ENCODE measurements at regions not wholly inside any gene's neighbourhood (a gene's known extent, or its start where the extent isn't known, plus 50 kb on each side); places are given as distances from the start of the nearest gene placed in this dataset.

- no peak for DNase-seq
Observed at GRCh38 chr18:64982414-64983055, 768.3 kb upstream of the CDH7 start.

- DNase-seq, result no peak
Observed at GRCh38 chr18:64981915-64982314, 768.9 kb upstream of the CDH7 start.

DNA sequence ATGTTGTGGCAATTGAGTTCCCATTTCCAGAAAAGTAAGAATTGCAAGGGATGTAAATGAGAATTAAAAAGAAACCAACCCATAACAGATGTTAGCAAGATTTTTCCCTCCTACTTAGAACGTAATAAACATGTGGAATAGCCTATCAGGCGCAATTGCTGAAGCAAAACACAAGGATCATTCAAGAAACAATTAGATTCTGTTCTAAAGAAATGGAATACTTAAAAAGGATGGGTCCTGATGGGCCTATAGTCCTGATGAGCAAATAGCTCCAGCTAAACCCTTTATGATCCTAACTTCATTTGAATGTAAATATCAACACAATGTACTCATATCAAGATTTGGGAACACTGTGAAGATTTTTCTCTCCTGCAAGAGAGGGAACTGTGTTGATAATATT lies 771.0 kb upstream of the CDH7 start:
- DNase-seq, result no peak

GRCh38 chr18:64974391-64975125 lies 776.3 kb upstream of the CDH7 start:
- DNase-seq, result no peak

DNA sequence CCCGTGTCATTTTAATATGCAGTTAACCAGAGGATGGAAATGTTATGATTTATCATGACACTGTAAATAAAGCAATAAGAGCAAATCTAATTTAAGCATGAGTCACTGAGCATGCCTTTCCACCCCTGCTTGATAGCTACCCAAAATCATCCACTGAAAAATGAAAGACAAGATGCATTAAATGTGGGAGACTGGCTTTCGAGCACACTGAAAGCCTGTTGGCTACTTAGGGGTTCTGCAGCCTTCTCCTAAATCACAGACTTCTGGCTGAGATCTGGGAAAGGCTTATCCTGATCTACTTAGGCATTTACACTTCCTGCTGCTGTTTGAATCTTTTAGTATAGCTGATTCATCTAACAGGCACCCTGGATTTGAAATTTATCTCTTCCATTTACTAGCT lies 778.3 kb upstream of the CDH7 start:
- DNase-seq, result no peak

GRCh38 chr18:64966667-64967066 lies 784.1 kb upstream of the CDH7 start:
- no peak for DNase-seq

GRCh38 chr18:64956465-64956864 lies 794.3 kb upstream of the CDH7 start:
- DNase-seq, result no peak

GRCh38 chr18:64949885-64950284 lies 800.9 kb upstream of the CDH7 start:
- no peak for DNase-seq

DNA sequence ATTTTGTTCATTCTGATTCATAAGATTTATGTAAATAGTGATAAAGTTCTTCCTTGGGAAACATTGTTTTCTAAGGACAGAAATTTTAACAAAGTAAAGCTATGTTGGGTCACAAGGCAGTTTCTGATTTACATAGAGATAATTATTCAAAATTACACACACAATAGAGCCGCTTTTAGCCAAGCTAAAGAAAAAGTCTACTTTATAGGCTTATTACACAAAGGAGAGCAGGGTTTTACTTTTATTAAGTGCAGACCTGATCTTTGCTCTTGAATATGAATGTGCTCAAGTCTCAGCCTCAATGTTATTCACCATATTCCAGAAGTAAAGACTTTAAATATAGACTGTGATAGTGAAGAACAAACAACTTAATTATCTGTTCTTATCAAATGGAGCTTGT lies 787.8 kb upstream of the LINC00305 start:
- DNase-seq, result no peak

DNA sequence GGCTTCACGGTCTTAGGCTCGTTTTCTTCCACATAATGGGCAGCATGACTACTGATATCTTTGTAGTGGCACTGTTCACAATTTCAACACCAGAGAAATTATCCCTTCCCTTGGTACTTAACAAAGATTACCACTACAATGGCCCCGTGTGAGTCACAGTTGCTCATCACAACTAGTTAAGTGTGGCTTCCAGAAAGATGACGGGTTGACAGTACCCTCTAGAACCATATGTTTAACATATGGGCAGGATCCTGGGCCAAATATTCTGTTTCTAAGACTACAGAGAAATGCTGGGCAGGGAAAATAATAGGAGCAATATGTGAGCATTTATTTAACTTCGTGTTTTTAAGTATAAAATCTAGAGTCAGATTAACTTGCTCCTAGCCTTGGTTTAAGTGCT lies 780.1 kb upstream of the LINC00305 start:
- no peak for DNase-seq

DNA sequence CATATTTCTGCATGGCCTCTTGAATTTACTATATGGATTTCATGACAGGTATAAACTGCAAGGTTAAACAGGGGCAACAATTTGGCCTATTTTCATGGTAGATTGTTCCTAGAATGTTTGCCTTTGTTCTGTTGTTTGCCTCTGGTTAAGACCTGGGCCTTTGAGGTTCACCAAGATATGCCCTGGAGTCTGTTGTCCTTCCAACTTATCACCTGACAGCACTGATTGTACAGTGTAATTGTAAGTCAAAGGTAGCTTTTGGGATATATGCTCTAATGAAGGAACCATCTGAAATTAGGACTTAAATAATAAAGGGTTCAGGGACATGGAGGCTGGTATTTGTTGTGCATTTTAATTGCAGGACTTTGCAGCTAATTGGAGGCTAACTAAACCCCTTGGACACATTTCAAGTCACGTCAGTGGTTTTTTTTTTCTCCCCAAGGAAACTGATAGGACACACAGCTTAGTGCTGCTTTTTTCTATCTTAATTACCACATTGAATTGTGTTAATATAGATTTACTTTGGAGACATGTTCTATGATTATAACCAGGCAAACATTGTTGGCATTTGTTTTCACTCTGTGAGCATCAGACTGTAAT lies 771.2 kb upstream of the LINC00305 start:
- no peak for DNase-seq

GRCh38 chr18:64918851-64919250 lies 770.0 kb upstream of the LINC00305 start:
- no peak for DNase-seq

DNA sequence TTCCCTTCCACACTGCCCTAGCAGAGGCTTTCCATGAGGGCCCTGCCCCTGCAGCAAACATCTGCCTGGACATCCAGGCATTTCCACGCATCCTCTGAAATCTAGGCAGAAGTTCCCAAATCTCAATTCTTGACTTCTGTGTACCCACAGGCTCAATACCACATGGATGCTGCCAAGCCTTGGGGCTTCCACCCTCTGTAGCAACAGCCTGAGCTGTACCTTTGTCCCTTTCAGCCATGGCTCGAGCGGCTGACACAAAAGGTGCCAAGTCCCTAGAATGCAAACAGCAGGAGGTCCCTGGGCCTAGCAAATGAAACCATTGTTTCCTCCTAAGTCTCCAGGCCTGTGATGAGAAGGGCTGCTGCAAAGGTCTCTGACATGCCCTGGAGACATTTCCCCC lies 744.5 kb upstream of the LINC00305 start:
- DNase-seq, result no peak

DNA sequence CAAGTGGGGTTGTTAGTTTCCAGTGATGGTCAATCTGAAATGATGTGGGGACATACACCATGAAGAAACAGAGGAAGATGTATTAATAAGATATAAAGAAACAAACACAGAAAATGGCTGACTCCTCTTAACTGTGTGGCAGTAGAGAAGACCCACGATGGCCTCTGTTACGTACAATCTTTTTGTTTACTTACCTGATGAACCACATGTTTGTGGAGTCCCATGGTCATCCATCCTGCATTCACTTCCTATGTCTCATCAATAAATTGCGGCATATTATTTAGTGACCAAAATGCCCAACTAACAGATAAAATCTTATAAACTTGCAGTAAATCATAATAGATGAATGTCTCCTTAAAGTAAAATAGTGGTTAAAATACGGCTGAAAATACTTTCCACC lies 740.1 kb upstream of the LINC00305 start:
- no peak for DNase-seq

GRCh38 chr18:64886995-64887394 lies 738.1 kb upstream of the LINC00305 start:
- no peak for DNase-seq

DNA sequence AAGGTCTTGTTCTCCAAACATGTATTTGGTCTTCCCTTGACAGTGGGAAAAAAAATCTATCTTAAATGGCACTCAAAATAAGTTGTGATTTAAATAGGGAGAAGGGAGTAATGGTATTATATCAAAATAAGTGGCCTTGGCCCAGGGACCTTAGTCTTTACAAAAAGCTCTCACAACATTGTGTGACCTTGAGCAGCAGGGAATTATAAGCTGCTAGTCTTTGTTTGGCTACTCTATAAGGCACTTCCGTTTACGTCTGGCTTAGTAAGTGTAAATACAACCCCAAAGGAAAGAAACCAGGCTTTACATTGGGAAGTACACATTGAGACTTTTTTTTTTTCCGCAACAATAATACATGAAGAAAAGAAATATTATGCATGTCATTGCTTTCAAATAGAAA lies 734.0 kb upstream of the LINC00305 start:
- DNase-seq, result no peak

DNA sequence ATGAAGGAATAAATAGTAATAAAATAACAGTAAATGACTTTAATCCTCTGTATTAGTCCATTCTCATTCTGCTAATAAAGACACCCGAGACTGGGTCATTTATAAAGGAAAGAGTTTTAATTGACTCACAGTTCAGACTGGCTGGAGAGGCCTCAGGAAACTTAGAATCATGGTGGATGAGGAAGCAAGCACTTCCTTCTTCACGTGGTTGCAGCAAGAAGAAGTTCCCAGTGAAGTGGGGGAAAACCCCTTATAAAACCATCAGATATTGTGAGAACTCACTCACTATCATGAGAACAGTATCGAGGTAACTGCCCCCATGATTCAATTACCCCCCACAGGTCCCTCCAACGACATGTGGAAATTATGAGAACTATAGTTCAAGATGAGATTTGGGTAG lies 727.9 kb upstream of the LINC00305 start:
- no peak for DNase-seq

DNA sequence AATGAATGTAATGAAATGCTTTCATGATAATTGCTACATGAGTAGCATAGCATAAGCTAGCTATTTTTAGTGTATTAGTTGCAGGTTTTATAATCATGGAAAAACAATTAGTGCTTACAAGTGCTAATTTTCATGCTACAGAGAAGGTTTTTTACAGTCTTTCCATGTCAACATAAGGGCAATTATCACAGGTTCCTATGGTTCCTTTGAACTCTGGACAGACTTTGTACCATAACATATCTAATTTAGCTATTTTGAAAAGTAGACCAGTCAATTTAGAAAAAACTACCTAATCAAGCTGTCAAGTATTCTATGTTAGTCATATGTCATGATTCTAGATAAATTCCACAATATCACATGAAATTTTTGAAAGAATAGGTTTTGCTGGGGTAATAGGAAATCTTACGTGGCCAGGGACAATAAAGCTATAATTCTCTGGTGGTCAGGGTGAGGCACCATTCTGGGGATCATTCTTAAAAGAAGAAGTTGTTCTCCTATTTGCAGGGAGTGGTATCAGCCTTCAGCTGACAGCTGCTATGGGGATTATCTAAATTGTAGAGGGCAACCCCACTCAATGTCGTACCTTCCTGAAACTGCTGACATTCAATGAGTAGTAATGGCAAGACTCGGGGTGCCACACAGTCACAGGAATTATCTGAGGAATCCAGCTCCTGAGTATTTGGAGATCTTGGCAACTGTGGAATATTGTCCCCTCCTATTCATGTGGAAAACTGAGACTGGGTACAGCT lies 724.0 kb upstream of the LINC00305 start:
- DNase-seq, result no peak

DNA sequence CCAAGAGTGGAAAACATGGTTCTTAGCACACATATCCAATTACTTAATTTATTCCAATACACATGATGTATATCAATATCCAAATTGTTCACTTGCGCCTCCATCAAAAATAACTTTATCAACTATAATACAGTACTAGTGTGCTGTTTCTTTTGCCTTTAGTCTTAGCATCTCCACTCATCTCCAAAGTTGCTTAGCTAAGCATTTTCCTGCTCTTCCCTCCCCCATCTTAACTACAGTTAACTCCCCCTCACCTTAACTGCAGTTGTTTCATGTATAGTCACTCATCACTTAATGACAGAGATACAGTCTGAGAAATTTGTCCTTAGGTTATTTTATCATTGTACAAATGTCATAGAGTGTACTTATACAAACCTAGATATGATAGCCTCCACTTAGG lies 705.2 kb upstream of the LINC00305 start:
- DNase-seq, result no peak

GRCh38 chr18:64852281-64852680 lies 703.4 kb upstream of the LINC00305 start:
- DNase-seq, result no peak

DNA sequence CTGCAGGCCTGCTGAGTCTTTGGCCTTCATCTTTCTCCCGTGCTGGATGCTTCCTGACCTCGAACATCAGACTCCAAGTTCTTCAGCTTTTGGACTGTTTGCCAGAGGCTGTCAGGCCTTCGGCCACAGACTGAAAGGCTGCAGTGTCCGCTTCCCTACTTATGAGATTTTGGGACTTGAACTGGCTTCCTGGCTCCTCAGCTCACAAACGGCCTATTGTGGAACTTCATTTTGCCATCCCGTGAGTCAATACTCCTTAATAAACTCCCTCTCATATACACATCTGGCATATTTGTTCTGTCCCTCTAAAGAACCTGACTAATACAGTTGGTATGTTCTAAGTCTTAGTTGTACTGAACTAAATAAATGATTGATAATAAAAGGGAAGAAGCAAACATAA lies 702.8 kb upstream of the LINC00305 start:
- DNase-seq, result no peak

- no peak for DNase-seq
Observed at GRCh38 chr18:64850791-64851190, 701.9 kb upstream of the LINC00305 start.

GRCh38 chr18:64840911-64841701 lies 692.2 kb upstream of the LINC00305 start:
- DNase-seq, result no peak
